Posterior vena cava (tissue), 2 donors: ENCODE measurements at regions not wholly inside any gene's neighbourhood (a gene's known extent, or its start where the extent isn't known, plus 50 kb on each side); places are given as distances from the start of the nearest gene placed in this dataset.
"Not testable (repeated sequence)": the region's sequence is repeated elsewhere in the genome, so short reads cannot be mapped to it uniquely, and the experiment has no call there.

Experiments
- DNase-seq: peaks from one replicate; pipeline ENCODE4 v3.0.0-alpha.2; 2020; ENCODE audit warnings: low spot score
- intact Hi-C, 2 donors: fragments of 100-400 bp; cut with DNase I; formaldehyde crosslinking; loops; one replicate each; pipeline versions ENCODE4 v1.14.1 to v1.14.2; 2022 to 2023
- donor health status: DM: yes; HTN: yes; CAD: no.
- donor health status: DM: yes; HTN: yes; CAD: no.

- intact Hi-C loops = no loop called here
Observed at GRCh38 chr6:153488267-153488666, 357.2 kb upstream of the RGS17 start.

GRCh38 chr6:153485072-153485471 is 354.0 kb upstream of the RGS17 start:
- no peak for DNase-seq
- intact Hi-C loops = no loop called here

More at GRCh38 chr6:153488267-153488666, 357.2 kb upstream of the RGS17 start:
- DNase-seq = no peak

DNA sequence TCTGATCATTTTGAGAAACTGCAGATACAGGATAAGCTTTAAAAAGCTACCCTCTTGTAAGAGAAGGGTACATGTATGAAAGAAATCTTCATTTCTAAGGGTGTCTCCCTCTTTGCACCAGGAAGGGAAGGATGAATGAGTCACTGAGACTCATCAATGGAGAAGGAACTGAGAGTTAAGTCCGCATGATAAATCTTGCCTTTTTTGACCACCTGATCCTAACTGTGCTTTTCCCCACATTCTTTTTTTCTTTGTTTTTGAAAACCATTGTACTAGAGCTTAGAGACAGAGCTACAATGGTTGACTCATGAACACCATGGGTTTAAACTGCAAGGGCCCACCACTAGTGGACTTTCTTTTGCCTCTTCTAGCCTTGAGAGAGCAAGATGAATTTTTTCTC is 353.0 kb upstream of the RGS17 start:
- no peak for DNase-seq
- intact Hi-C loops = no loop called here

DNA sequence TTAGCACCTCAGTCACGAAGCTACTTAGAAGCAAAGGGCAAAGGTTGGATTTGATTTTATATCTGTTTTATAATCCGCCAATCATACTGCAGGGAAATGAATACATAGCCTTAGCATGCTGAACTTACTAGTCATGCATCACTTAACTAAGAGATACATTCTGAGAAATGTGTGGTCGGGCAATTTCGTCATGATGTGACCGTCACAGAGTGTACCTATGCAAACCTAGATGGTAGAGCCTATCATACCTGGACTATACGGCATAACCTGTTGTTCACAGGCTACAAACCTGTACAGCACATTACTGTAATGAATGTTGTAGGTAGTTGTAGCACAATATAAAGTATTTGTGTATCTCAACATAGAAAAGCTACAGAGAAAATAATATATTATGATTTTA is 345.2 kb upstream of the RGS17 start:
- no peak for DNase-seq
- intact Hi-C loops = no loop called here

GRCh38 chr6:153465050-153465449 is 334.0 kb upstream of the RGS17 start:
- intact Hi-C loops = no loop called here

DNA sequence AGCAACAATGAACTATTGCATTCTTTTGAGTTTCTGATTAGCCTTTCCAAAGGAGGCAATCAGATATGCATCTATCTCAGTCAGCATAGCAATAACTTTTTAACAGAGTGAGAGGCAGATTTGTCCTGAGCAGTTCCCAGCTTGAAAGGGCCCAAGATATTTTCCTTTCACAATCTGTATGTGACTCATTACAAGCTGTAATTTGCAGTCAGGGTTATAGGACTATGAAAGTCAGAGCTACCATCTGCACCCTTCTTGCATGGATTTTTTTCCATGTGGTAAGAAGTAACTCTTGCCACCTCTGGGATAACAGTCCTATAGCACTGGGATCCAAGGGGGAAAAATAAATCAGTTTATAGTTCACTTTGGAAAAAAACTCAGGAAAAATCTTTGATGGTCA is 318.2 kb upstream of the RGS17 start:
- DNase-seq = no peak
- intact Hi-C loops = no loop called here

More at GRCh38 chr6:153465050-153465449, 334.0 kb upstream of the RGS17 start:
- no peak for DNase-seq

- DNase-seq, intact Hi-C loops: not testable (repeated sequence)
Observed at GRCh38 chr6:153442749-153443148, 311.7 kb upstream of the RGS17 start.

DNA sequence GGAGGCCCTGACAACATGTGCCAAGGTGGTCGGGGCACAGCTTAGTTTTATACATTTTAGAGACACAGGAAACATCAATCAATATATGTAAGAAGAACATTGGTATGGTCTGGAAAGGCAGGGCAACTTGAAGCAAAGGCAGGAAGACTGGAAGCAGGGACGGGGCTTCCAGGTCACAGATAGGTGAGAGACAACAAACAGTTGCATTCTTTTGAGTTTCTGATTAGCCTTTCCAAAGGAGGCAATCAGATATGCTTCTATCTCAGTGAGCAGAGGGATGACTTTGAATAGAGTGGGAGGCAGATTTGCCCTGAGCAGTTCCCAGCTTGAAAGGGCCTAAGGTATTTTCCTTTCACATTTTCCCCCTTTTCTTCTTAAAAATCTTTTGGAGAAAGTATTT is 311.0 kb upstream of the RGS17 start:
- intact Hi-C loops = no loop called here
- no peak for DNase-seq

GRCh38 chr6:153437193-153437592 is 306.1 kb upstream of the RGS17 start:
- intact Hi-C loops = no loop called here
- no peak for DNase-seq

GRCh38 chr6:153436351-153436750 is 305.3 kb upstream of the RGS17 start:
- intact Hi-C loops = no loop called here
- no peak for DNase-seq

- DNase-seq = no peak
- intact Hi-C loops = no loop called here
Observed at GRCh38 chr6:153435787-153436186, 304.7 kb upstream of the RGS17 start.

GRCh38 chr6:153425536-153425935 is 294.5 kb upstream of the RGS17 start:
- DNase-seq = no peak
- intact Hi-C loops = no loop called here

DNA sequence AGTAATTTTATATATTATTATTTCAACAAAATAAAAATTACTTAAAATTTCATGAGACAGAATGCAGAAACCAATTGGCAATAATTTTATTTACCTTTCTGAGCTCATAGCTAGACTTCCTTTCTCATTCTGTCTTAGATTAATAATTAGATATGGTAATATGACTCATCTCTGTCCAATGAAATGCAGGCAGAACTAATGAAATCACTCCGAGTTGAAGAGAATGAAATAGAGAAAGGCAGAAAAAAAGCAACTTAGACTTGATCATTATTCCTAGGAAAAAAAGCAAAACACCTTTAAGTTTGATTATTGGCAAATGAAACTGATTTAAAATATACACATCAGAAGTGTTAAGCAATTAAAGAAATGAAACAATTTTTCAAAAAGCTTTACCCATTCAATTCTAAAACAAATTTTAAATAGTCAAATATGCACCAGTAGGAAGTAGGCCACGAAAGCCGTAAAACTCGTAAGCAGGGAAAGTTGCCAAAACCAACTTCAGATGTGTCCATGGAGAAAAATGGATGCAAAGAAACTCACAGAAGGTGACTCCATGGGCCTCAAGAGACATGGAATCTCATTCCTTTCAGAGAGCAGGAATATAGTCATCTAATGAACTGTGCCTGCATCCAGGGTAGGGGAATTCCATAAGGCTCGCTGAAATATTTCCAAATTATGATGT is 293.8 kb upstream of the RGS17 start:
- DNase-seq = no peak
- intact Hi-C loops = no loop called here

- intact Hi-C loops = no loop called here
- DNase-seq = no peak
Observed at GRCh38 chr6:153412519-153412918, 281.4 kb upstream of the RGS17 start.

DNA sequence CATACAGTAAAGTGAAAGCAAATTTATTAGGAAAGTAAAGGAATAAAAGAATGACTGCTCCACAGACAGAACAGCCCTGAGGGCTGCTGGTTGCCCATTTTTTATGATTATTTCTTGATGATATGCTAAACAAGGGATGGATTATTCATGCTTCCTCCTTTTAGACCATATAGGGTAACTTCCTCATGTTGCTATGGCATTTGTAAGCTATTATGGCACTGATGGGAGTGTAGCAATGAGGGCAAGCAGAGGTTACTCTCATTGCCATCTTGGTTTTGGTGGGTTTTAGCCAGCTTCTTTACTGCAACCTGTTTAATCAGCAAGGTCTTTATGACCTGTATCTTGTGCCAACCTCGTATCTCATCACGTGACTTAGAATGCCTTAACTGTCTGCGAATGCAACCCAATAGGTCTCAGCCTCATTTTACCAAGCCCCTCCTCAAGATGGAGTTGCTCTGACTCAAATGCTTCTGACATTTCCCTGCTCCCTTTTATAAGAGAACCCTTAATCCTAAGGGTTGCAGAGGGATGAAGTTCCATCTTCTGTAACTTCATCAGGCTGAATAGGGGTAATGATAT is 280.1 kb upstream of the RGS17 start:
- DNase-seq = no peak
- intact Hi-C loops = no loop called here

GRCh38 chr6:153405931-153406330 is 274.8 kb upstream of the RGS17 start:
- DNase-seq = no peak
- intact Hi-C loops = no loop called here

DNA sequence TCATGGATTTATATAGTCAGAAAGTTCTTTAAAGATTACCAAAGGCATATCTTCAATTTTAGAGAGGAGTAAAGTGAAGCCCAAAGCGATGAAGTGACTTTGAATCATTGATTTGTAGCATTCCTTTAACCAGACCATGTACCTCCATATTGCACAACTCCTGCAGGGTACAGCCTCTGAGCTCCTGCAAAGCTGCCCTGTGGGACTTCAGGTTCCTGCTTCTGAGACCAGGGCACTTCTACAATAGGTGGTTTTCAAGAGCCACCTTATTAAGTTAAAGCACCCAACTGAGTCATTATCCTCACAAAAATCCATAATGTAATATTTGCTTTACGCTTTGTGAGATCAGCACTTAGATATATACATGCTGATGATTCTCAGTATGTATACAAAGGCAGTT is 270.7 kb upstream of the RGS17 start:
- intact Hi-C loops = no loop called here

GRCh38 chr6:153392156-153392555 is 261.1 kb upstream of the RGS17 start:
- intact Hi-C loops = no loop called here
- DNase-seq = no peak

More for the DNA sequence above, 270.7 kb upstream of the RGS17 start:
- no peak for DNase-seq

DNA sequence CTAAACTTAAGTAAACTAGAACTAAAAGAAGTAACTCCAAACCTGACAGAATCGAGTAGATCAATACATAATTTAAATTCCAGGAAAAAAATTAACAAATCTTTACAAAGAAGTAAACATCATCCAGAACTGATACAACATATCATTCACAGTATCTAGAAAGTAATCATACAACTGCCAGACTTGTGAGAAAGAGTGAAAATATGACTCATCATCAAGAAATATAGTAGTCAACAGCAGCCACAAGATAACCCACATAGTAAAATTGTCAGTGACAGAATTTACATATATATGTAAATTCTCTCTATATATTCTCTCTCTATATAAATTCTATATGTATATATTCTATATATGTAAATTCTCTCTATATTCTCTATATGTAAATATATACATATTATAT is 242.8 kb upstream of the RGS17 start:
- intact Hi-C loops = no loop called here
- no peak for DNase-seq

GRCh38 chr6:153368131-153368530 is 237.0 kb upstream of the RGS17 start:
- no peak for DNase-seq
- intact Hi-C loops = no loop called here

GRCh38 chr6:153367021-153367420 is 235.9 kb upstream of the RGS17 start:
- DNase-seq = no peak
- intact Hi-C loops = no loop called here
